HepG2 (cell line): ENCODE measurements at regions not wholly inside any gene's neighbourhood (a gene's known extent, or its start where the extent isn't known, plus 50 kb on each side); places are given as distances from the start of the nearest gene placed in this dataset.

Experiments used
- ATAC-seq: fragments of 200-7000 bp; cut with Tn5 transposase; 3 replicates; pipeline ENCODE4 v1.9.1; 2020; ENCODE audit warnings: mild to moderate bottlenecking, moderate library complexity
- BruUV-seq: library from RNA; stranded (reverse); fragments of 400-500 nt; replicated peaks from 2 replicates; lab custom pipeline; 2021; lab: Mats Ljungman, UMichigan
- CTCF ChIA-PET: fragments of 300-600 bp; formaldehyde crosslinking; extraction: SDS; loops from one replicate; lab custom pipeline; 2021; ENCODE audit warnings: low total read pairs, inconsistent platforms, low intra/inter-chr PET ratio; lab: Yijun Ruan, JAX
- POLR2A ChIA-PET: fragments of 350-600 bp; sonication (Branson Sonifier 250); formaldehyde crosslinking; loops from one replicate; lab custom pipeline; 2020; ENCODE audit warnings: antibody characterized with exemption, inconsistent platforms; lab: Yijun Ruan, JAX
- DNase-seq: peaks from one replicate; pipeline ENCODE4 v3.0.0-alpha.2; 2015; ENCODE audit warnings: low spot score
- FAIRE-seq: peaks from 3 replicates; lab custom pipeline; 2011; peaks lifted over from hg19 to GRCh38; lab: Jason Lieb, UNC
- H2AFZ ChIP-seq: one replicate; pipeline ENCODE4 v1.6.1; 2011; ENCODE audit warnings: low read length, inconsistent platforms
- H3K27ac ChIP-seq: fragments of 300-600 bp; 3 replicates; pipeline ENCODE4 v1.8.0; 2011; ENCODE audit warnings: mixed run types, mild to moderate bottlenecking, mixed read lengths, low read length, inconsistent platforms; ENCODE audit not compliant: insufficient read depth; ENCODE audit errors: extremely low read length
- H3K27me3 ChIP-seq, 2 experiments: fragments of 200-600 bp in 1 of 2; 2 replicates in 1 of 2; 3 replicates in 1 of 2; pipeline versions ENCODE4 v1.6.0 to v1.8.0; 2011; ENCODE audit warnings: low read length in 2 of 2, mild to moderate bottlenecking in 2 of 2, moderate library complexity in 2 of 2, inconsistent platforms in 1 of 2; ENCODE audit not compliant: insufficient read depth in 2 of 2, control insufficient read depth in 1 of 2
- H3K36me3 ChIP-seq, 2 experiments: fragments of 200-600 bp in 1 of 2; replicated peaks in 1 of 2; 2 replicates in 1 of 2; 3 replicates in 1 of 2; pipeline versions ENCODE4 v1.5.1 to v1.8.0; 2011; ENCODE audit warnings: low read length in 2 of 2, inconsistent platforms in 1 of 2; ENCODE audit not compliant: insufficient read depth in 2 of 2, control insufficient read depth in 1 of 2
- H3K4me1 ChIP-seq: 2 replicates; pipeline ENCODE4 v1.5.1; 2012; ENCODE audit warnings: low read length, inconsistent platforms; ENCODE audit not compliant: insufficient read depth
- H3K4me2 ChIP-seq: 2 replicates; pipeline ENCODE4 v1.6.0; 2011; ENCODE audit warnings: low read depth, low read length, inconsistent platforms
- H3K4me3 ChIP-seq, 3 experiments: fragments of 200-600 bp in 1 of 3; sonication (generic), shearing (Covaris generic) in 1 of 3; replicated peaks in 1 of 3; 2 replicates each; pipeline ENCODE4 v1.5.1; 2011 to 2016; ENCODE audit warnings: low read length in 3 of 3, inconsistent platforms in 2 of 3, low read depth in 2 of 3, mild to moderate bottlenecking in 2 of 3, control low read depth in 1 of 3, mixed read lengths in 1 of 3; ENCODE audit not compliant: insufficient read depth in 1 of 3
- H3K79me2 ChIP-seq: one replicate; pipeline ENCODE4 v1.6.1; 2011; ENCODE audit warnings: low read length, inconsistent platforms; ENCODE audit not compliant: insufficient read depth
- H3K9ac ChIP-seq: 2 replicates; pipeline ENCODE4 v1.6.0; 2011; ENCODE audit warnings: mild to moderate bottlenecking, low read depth, low read length, inconsistent platforms; ENCODE audit not compliant: insufficient read depth
- H3K9me3 ChIP-seq: 2 replicates; pipeline ENCODE4 v1.5.1; 2012; ENCODE audit warnings: mild to moderate bottlenecking, low read length
- H4K20me1 ChIP-seq: 2 replicates; pipeline ENCODE4 v1.6.0; 2011; ENCODE audit warnings: inconsistent platforms, mild to moderate bottlenecking, low read length, moderate library complexity; ENCODE audit not compliant: insufficient read depth
- AHDC1 ChIP-seq: sonication (generic); formaldehyde crosslinking; IDR thresholded peaks from 2 replicates; pipeline ENCODE4 v1.5.1; 2020; ENCODE audit warnings: mild to moderate bottlenecking, missing genetic modification reagents, borderline replicate concordance
- BCL6 ChIP-seq: IDR thresholded peaks from 2 replicates; pipeline ENCODE4 v1.6.1; 2016; ENCODE audit warnings: missing genetic modification reagents, missing compliant biosample characterization
- CENPT ChIP-seq: sonication (generic); formaldehyde crosslinking; IDR thresholded peaks from 2 replicates; pipeline ENCODE4 v1.8.0; 2022; ENCODE audit warnings: low read depth, mild to moderate bottlenecking, moderate library complexity, missing genetic modification reagents
- ELK4 ChIP-seq: sonication (generic); formaldehyde crosslinking; IDR thresholded peaks from 2 replicates; pipeline ENCODE4 v1.9.0; 2021; ENCODE audit warnings: missing genetic modification reagents, borderline replicate concordance
- ISL2 ChIP-seq: sonication (generic); formaldehyde crosslinking; IDR thresholded peaks from 2 replicates; pipeline ENCODE4 v1.5.0; 2020; ENCODE audit warnings: missing genetic modification reagents
- JUND ChIP-seq: sonication (generic); formaldehyde crosslinking; IDR thresholded peaks from 2 replicates; pipeline ENCODE4 v1.8.0; 2022; ENCODE audit warnings: mild to moderate bottlenecking, missing genetic modification reagents
- SAP130 ChIP-seq: IDR thresholded peaks from 2 replicates; pipeline ENCODE4 v1.6.1; 2016; ENCODE audit warnings: low read depth
- TARDBP ChIP-seq: sonication (generic); formaldehyde crosslinking; IDR thresholded peaks from 2 replicates; pipeline ENCODE4 v1.8.0; 2022; ENCODE audit warnings: mild to moderate bottlenecking, missing genetic modification reagents
- ZC3H13 ChIP-seq: sonication (generic); formaldehyde crosslinking; IDR thresholded peaks from 2 replicates; pipeline ENCODE4 v1.8.1; 2023; ENCODE audit warnings: mild to moderate bottlenecking, missing genetic modification reagents, moderate library complexity
- ZHX2 ChIP-seq, 2 experiments: sonication (generic) in 1 of 2; formaldehyde crosslinking in 1 of 2; IDR thresholded peaks; 2 replicates each; pipeline versions ENCODE4 v1.6.1 to v1.9.0; 2014 to 2022; ENCODE audit warnings: antibody characterized with exemption in 1 of 2, borderline replicate concordance in 1 of 2, inconsistent platforms in 1 of 2, low read depth in 1 of 2, missing genetic modification reagents in 1 of 2
- ZNF264 ChIP-seq: sonication (generic); formaldehyde crosslinking; IDR thresholded peaks from 2 replicates; pipeline ENCODE4 v1.4.0; 2020; ENCODE audit warnings: missing genetic modification reagents
- ZNF557 ChIP-seq: sonication (generic); formaldehyde crosslinking; IDR thresholded peaks from 2 replicates; pipeline ENCODE4 v1.4.0; 2020; ENCODE audit warnings: missing genetic modification reagents
- ZNF850 ChIP-seq: sonication (generic); formaldehyde crosslinking; conservative IDR thresholded peaks from 2 replicates; pipeline ENCODE4 v1.9.0; 2021; ENCODE audit warnings: mild to moderate bottlenecking, missing genetic modification reagents
- ZSCAN25 ChIP-seq: sonication (generic); formaldehyde crosslinking; IDR thresholded peaks from 2 replicates; pipeline ENCODE4 v1.8.0; 2022; ENCODE audit warnings: mild to moderate bottlenecking, missing genetic modification reagents
- WGBS: methylation state at CpG from one replicate; pipeline ENCODE4 v1.1.6; 2017; ENCODE audit warnings: low lambda C conversion rate; 5-methylcytosine and 5-hydroxymethylcytosine counted together
- in situ Hi-C: cut with HindIII; loops from 2 replicates; pipeline ENCODE4 v1.10.0; 2017; ENCODE audit warnings: low pct_unique_long_range_greater_than_20kb; ENCODE audit not compliant: extremely low pct_ligation_motif_present
- intact Hi-C: fragments of 100-400 bp; cut with micrococcal nuclease; formaldehyde crosslinking; loops from one replicate; pipeline ENCODE4 v1.10.0; 2022; ENCODE audit not compliant: unreplicated experiment

GRCh38 chr11:26194881-26195280 is 137.0 kb upstream of the ANO3 start:
- intact Hi-C loops (no loop called here), in situ Hi-C loops (no loop called here)
- DNase-seq (no peak), ATAC-seq (no peak), FAIRE-seq (no peak)
- H3K36me3 ChIP-seq: no peaks in the 10 kb centered on the region
- 0% methylated on average over 1 of the region's 1 CpG for WGBS
- no peaks in the 10 kb centered on the region for H3K79me2 ChIP-seq
- ChIA-PET CTCF (no interaction called here), POLR2A (no interaction called here)
- H3K27ac ChIP-seq: no peak overlapping the region
- H3K4me2 ChIP-seq: no peak overlapping the region
- no peak overlapping the region for H3K4me3 ChIP-seq
- no peak overlapping the region for H2AFZ ChIP-seq
- H3K9ac ChIP-seq: no peak overlapping the region
- no peaks in the 10 kb centered on the region for H3K4me1 ChIP-seq
- H3K9me3 ChIP-seq: no peaks in the 10 kb centered on the region
- no peaks in the 10 kb centered on the region for H3K27me3 ChIP-seq
- BruUV-seq: no TSS peak
- H4K20me1 ChIP-seq: no peaks in the 10 kb centered on the region
- TF ChIP-seq ZNF557 (CRISPR knock-in tag) (no peak), SAP130 (CRISPR knock-in tag) (no peak), ZNF850 (CRISPR knock-in tag) (no peak), ZC3H13 (CRISPR knock-in tag) (no peak), ZNF264 (no peak), ZSCAN25 (CRISPR knock-in tag) (no peak), JUND (CRISPR knock-in tag) (no peak), AHDC1 (CRISPR knock-in tag) (no peak), ISL2 (no peak), BCL6 (CRISPR knock-in tag) (no peak), ELK4 (CRISPR knock-in tag) (no peak), TARDBP (no peak), ZHX2 (IDR thresholded peaks at IDR 0.05; ENCODE audit: low read depth) (no peak), ZHX2 (CRISPR knock-in tag; IDR thresholded peaks at IDR 0.05; ENCODE audit: borderline replicate concordance) (no peak), CENPT (CRISPR knock-in tag) (no peak)
